GM19467 (cell line): ENCODE measurements at regions not wholly inside any gene's neighbourhood (a gene's known extent, or its start where the extent isn't known, plus 50 kb on each side); places are given as distances from the start of the nearest gene placed in this dataset.

Experiments used
- ATAC-seq: cut with Tn5 transposase; IDR thresholded peaks from one replicate; pipeline ENCODE4 v1.9.1; 2021; ENCODE audit warnings: mild to moderate bottlenecking, moderate library complexity; ENCODE audit not compliant: unreplicated experiment

- no peak for ATAC-seq
Measured at GRCh38 chr11:80144897-80145594, 704.2 kb upstream of the TENM4 start.

GRCh38 chr11:80136991-80137390 lies 696.2 kb upstream of the TENM4 start:
- no peak for ATAC-seq

GRCh38 chr11:80129396-80129795 lies 688.6 kb upstream of the TENM4 start:
- ATAC-seq: no peak

DNA sequence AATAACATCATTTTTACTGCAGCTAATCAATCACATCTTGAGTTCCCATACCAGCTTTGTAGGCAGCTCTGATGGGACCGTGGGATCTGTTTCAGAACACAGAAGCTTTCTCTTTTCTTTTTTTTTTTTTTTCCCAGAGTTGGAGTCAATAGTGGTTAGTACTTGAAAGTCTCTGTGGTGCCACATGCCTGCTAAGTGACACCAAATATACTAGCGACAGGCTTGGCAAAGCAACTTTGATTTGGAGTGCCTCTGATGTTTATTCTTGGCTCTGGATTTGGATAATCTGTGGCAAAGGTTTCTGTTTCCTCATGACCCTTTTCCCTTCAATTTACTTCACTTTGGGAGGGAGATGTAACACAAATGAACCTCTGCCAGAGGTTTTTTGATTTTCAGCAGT lies 681.4 kb upstream of the TENM4 start:
- ATAC-seq: no peak

DNA sequence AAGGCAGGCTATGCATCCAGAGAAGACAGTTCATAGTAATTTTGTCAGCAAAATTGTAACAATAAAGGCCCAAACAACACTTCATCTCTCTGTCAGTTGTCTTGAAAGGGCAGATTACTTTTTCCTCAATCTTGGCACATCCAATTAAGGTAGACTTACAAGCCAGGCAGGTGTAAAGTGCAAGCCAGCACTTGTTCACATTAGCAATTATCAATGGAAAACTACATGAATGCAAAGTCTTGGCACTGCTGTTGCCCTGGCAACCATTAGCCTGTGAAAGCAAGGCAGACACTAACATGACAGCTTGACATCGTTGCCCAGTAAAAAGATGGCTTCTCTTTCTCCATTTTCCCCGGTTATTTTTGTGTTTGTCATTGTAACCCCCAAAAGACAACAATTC lies 677.2 kb upstream of the TENM4 start:
- ATAC-seq: no peak

DNA sequence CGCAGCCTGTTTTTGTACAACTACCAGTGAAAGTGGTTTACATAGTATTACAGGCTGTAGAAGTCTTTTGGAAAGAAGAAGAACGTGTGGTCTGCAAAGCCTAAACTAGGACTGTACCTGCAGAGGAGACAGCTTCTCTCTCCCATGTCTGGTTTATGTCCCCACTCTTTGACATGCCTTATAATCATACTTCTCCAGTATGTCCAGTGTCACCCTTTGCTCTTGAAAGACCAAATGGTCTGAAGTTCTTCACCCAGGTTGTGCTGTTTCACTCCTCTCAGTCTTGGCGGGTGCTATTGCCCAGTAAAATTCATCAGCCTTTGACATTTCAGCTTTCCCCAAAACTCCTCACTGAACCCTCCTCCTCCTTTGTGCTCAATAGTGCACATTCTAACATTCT lies 676.0 kb upstream of the TENM4 start:
- ATAC-seq: no peak

GRCh38 chr11:80109652-80110051 lies 668.8 kb upstream of the TENM4 start:
- ATAC-seq: no peak

- ATAC-seq: no peak
Measured at GRCh38 chr11:80109031-80109430, 668.2 kb upstream of the TENM4 start.

DNA sequence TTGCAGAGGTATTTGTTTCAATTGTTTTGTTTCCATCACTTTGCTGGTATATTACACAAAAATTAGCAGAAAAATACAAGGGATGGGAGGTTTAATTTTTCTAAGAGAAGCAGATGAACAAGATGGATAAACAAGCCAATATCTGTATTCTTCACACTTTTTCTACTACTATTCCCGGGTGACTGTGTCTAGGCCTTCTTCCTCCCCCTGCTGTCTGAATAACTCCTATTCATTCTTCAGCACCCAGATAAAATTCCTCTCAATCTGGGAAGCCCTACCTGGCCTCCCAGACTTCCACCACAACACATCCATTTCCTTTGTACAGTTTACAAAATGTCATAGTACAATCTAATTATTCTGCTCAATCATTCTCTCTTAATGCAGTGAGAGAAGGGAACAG lies 666.6 kb upstream of the TENM4 start:
- ATAC-seq: no peak

DNA sequence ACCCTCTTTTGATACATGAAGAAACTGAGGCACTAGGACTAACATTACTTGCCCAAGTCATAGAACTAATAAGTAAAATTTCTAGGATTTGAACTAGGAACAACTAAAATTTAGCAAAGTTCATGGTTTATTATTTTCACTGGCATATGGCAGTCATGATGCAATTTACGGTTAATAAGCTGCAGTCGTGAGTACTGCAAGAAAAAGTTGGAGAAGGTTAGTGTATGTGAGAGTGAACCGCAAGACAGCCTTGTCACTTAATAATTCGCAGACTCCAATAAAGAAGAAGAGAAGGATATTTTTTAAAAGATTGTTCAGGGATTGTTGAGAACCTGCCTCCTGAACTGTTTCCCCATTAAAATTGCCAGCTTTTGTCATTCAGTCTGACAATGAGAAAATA lies 663.4 kb upstream of the TENM4 start:
- no peak for ATAC-seq

GRCh38 chr11:80103142-80103859 lies 662.5 kb upstream of the TENM4 start:
- ATAC-seq: no peak

DNA sequence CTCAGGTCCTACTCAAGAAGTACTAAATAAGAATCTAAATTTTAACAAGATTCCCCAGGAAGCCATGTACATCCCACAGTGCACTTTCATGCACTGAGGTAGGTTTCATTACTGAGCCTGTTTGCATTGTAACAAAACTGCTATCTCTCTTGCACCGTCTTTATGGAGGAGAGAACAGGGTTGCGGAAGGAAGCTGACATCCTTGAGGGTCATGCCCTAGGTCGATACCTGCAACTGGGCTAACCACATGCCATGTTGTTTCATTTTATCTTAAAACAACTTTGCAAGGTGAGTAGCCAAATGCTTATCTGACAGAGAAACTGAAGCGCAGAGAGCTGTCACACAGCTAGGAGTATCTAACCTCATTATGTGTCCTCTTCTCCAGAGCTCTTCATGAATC lies 656.3 kb upstream of the TENM4 start:
- no peak for ATAC-seq

GRCh38 chr11:80096736-80097135 lies 655.9 kb upstream of the TENM4 start:
- no peak for ATAC-seq

DNA sequence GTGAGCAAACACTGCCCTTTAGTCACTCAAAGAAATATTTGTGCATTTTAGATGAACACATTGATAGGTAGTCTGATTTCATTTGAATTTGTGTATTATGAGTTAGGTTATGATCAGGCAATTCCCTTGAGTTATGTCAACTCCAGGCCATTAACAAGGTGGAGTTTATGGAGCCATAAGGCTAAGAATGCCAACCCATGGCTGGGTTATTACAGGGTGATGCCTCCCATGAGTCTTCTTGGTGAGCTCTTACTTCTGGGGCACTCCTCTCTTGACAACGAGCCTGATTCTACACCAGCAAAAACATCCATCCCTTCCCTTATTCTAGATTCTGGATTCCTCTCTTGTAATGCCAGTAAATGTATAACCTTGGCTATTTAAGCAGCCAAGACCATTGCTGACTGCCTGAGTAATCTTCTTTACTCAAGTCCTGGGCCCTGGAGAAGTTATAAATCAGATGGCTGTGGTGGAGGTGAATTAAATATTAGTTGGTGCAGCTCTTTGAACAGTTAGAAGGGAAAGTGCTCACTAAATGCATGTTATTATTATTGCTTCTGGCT lies 645.7 kb upstream of the TENM4 start:
- no peak for ATAC-seq

GRCh38 chr11:80085563-80085962 lies 644.7 kb upstream of the TENM4 start:
- no peak for ATAC-seq

GRCh38 chr11:80084608-80085007 lies 643.8 kb upstream of the TENM4 start:
- no peak for ATAC-seq

DNA sequence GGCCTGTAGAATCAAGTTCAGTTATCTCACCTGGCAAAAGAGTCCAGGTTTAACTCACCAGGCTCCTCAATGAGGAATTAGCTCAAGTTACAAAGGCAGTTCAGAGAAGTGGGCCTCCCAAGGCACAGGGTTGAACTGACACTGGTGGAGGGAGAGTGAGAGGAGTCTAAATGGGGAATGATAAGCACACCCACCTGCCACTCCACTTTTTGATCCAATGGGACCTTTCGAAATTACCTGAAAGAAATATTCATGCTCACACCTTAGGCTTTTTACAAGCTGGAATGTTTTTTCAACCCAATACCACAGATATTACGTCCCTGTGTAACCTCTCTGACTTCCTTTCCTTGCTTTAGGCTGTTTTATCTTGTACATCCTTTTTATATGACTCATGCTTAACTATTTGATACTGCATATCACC lies 642.7 kb upstream of the TENM4 start:
- ATAC-seq: no peak

- no peak for ATAC-seq
Measured at GRCh38 chr11:80082406-80082805, 641.6 kb upstream of the TENM4 start.

GRCh38 chr11:80077113-80077512 lies 636.3 kb upstream of the TENM4 start:
- ATAC-seq: no peak

GRCh38 chr11:80074837-80075236 lies 634.0 kb upstream of the TENM4 start:
- no peak for ATAC-seq

DNA sequence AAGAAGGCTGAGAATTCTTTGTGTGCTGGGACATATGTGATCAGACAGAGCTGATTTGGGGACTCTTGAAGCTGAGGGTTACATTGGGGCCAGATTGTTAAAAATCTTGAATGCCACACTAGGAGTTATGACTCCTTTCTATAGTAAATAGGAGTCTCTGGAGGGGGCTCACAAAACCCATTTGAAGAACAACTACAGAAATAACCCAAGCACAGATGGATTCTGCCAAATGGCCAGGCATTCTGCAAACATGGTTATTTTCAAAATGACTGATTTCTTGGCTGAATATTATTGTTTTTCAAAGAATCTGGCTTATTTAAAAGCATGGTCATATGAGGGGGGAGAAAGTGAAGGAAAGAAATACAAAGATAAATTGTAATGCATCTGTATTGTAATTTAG lies 625.5 kb upstream of the TENM4 start:
- no peak for ATAC-seq

- ATAC-seq: no peak
Measured at GRCh38 chr11:80065086-80065485, 624.3 kb upstream of the TENM4 start.
